GM12872 (cell line): ENCODE measurements at regions not wholly inside any gene's neighbourhood (a gene's known extent, or its start where the extent isn't known, plus 50 kb on each side); places are given as distances from the start of the nearest gene placed in this dataset.

Experiments used
- TF ChIP-seq, protein P1 (sequence below): IDR thresholded peaks from 3 replicates; pipeline ENCODE4 v1.5.1; 2011; ENCODE audit warnings: low read depth, mild to moderate bottlenecking, low read length, moderate library complexity; ENCODE audit not compliant: insufficient read depth

DNA sequence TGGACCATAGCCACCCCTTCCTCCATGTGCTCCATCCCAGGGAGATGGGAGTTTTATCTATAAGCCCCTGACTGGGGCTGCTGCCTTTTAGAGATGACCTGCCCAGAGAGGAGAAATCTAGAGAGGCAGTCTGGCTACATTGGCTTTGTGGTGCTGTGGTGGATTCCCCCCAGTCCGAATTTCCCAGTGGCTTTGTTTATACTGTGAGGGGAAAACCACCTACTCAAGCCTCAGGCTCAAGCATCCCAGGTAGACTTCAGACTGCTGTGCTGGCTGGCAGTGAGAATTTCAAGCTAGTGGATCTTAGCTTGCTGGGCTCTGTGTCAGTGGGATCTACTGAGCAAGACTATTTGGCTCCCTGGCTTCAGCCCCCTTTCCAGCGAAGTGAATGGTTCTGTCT is 1195.7 kb upstream of the PCDH20 start:
- TF ChIP-seq, protein P1, sequence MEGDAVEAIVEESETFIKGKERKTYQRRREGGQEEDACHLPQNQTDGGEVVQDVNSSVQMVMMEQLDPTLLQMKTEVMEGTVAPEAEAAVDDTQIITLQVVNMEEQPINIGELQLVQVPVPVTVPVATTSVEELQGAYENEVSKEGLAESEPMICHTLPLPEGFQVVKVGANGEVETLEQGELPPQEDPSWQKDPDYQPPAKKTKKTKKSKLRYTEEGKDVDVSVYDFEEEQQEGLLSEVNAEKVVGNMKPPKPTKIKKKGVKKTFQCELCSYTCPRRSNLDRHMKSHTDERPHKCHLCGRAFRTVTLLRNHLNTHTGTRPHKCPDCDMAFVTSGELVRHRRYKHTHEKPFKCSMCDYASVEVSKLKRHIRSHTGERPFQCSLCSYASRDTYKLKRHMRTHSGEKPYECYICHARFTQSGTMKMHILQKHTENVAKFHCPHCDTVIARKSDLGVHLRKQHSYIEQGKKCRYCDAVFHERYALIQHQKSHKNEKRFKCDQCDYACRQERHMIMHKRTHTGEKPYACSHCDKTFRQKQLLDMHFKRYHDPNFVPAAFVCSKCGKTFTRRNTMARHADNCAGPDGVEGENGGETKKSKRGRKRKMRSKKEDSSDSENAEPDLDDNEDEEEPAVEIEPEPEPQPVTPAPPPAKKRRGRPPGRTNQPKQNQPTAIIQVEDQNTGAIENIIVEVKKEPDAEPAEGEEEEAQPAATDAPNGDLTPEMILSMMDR = no peak

- TF ChIP-seq, protein P1 = no peak
Measured at GRCh38 chr13:62598708-62599107, 1183.1 kb upstream of the PCDH20 start.

- TF ChIP-seq, protein P1 = no peak
Measured at GRCh38 chr13:62595976-62596375, 1180.3 kb upstream of the PCDH20 start.

- TF ChIP-seq, protein P1 = no peak
Measured at GRCh38 chr13:62593804-62594203, 1178.2 kb upstream of the PCDH20 start.

- TF ChIP-seq, protein P1 = no peak
Measured at GRCh38 chr13:62583466-62583865, 1167.8 kb upstream of the PCDH20 start.

DNA sequence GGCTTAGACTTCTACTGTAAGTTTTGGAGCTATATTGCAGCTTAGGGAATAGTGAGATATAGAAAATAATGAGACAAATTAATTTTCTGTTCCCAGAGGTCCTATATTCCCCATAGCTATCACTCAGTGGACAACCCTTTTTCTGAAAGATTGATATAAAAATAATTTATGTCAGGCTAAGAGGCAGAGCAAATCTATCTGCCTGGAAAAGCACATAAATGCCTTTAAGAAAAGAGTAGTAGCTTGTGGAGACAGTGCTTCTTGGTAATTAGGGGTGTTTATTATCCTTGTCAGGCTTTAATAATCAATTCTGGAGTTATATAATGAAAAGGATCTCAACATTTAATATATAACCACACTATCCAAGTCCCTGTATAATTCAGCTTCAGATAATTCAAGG is 1162.8 kb upstream of the PCDH20 start:
- TF ChIP-seq, protein P1 = no peak

GRCh38 chr13:62564770-62565169 is 1149.1 kb upstream of the PCDH20 start:
- TF ChIP-seq, protein P1 = no peak

GRCh38 chr13:62563251-62563650 is 1147.6 kb upstream of the PCDH20 start:
- TF ChIP-seq, protein P1 = no peak
